ENCODE measurements at regions not wholly inside any gene's neighbourhood (a gene's known extent, or its start where the extent isn't known, plus 50 kb on each side); places are given as distances from the start of the nearest gene placed in this dataset.

DNA sequence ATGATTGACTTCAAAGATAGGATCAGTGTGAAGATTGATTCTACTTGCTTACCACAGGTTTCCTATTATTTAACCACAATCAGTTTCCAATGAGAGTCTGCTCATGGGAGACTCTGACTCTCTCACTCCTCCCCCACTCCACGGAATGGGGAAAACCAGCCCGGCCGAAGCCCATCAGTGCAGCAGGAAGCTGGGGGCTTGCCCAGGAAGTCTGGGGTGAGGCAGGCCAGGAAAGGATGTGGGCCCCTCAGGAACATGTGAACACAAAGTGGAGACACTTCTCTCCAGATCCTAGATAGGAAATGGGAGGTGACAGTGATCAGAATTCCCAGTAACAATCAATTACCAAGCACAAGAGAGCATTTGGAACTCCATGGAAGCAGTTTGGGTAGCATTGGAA, 144.2 kb downstream of the TTLL2 start:
- TF ChIP-seq, protein P1, sequence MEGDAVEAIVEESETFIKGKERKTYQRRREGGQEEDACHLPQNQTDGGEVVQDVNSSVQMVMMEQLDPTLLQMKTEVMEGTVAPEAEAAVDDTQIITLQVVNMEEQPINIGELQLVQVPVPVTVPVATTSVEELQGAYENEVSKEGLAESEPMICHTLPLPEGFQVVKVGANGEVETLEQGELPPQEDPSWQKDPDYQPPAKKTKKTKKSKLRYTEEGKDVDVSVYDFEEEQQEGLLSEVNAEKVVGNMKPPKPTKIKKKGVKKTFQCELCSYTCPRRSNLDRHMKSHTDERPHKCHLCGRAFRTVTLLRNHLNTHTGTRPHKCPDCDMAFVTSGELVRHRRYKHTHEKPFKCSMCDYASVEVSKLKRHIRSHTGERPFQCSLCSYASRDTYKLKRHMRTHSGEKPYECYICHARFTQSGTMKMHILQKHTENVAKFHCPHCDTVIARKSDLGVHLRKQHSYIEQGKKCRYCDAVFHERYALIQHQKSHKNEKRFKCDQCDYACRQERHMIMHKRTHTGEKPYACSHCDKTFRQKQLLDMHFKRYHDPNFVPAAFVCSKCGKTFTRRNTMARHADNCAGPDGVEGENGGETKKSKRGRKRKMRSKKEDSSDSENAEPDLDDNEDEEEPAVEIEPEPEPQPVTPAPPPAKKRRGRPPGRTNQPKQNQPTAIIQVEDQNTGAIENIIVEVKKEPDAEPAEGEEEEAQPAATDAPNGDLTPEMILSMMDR (conservative IDR thresholded peaks at IDR 0.05), result no peak
- no peak for DNase-seq (ENCODE audit: extremely low spot score, unreplicated experiment)
- no peaks in the 10 kb centered on the region for H3K36me3 Mint-ChIP-seq
- H3K27ac Mint-ChIP-seq, result no peak overlapping the region
- H3K4me1 Mint-ChIP-seq (ENCODE audit: unreplicated experiment), result peaks cover 17% of the 10 kb centered on the region
- no peak overlapping the region for H3K4me3 Mint-ChIP-seq
- H3K9me3 Mint-ChIP-seq, result no peaks in the 10 kb centered on the region
- H3K27me3 Mint-ChIP-seq, result peaks cover 2% of the 10 kb centered on the region

DNA sequence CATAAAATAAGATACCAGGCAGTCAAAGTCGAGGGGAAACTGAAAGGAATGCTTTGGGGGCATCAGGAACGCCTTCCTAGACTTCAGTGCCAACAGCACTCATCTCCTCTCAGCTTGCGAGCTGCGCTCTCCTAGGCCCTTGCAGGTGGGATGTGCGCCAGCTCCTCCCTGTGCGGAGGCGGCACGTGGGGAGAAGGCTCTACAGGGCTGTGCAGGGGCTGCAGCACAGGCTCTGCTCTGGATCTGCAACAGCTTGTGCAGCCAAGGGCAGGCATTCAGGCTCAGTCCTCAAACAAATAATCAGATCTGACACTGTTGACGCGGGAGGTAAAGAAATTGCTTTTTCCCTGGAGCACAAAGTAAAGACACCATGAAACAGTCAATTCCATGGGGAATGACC, 144.8 kb downstream of the TTLL2 start:
- Mint-ChIP-seq H3K27me3 (peaks cover 3% of the 10 kb centered on the region), H3K27ac (no peak overlapping the region), H3K4me3 (no peak overlapping the region), H3K36me3 (no peaks in the 10 kb centered on the region), H3K4me1 (ENCODE audit: unreplicated experiment) (peaks cover 17% of the 10 kb centered on the region), H3K9me3 (no peaks in the 10 kb centered on the region)
- DNase-seq (ENCODE audit: extremely low spot score, unreplicated experiment), result no peak
- TF ChIP-seq, protein P1 (conservative IDR thresholded peaks at IDR 0.05), result no peak

- no peaks in the 10 kb centered on the region for H3K36me3 Mint-ChIP-seq
- no peak overlapping the region for H3K27ac Mint-ChIP-seq
- DNase-seq (ENCODE audit: extremely low spot score, unreplicated experiment), result no peak
- peaks cover 3% of the 10 kb centered on the region for H3K27me3 Mint-ChIP-seq
- H3K4me3 Mint-ChIP-seq, result no peak overlapping the region
- TF ChIP-seq, protein P1 (conservative IDR thresholded peaks at IDR 0.05), result no peak
- H3K4me1 Mint-ChIP-seq (ENCODE audit: unreplicated experiment), result peaks cover 17% of the 10 kb centered on the region
- H3K9me3 Mint-ChIP-seq, result no peaks in the 10 kb centered on the region
These were observed 145.4 kb downstream of the TTLL2 start for GRCh38 chr6:167470101-167470835.

- no peaks in the 10 kb centered on the region for H3K9me3 Mint-ChIP-seq
- peaks cover 18% of the 10 kb centered on the region for H3K4me1 Mint-ChIP-seq (ENCODE audit: unreplicated experiment)
- H3K4me3 Mint-ChIP-seq, result no peak overlapping the region
- DNase-seq (ENCODE audit: extremely low spot score, unreplicated experiment), result no peak
- TF ChIP-seq, protein P1 (conservative IDR thresholded peaks at IDR 0.05), result no peak
- H3K36me3 Mint-ChIP-seq, result no peaks in the 10 kb centered on the region
- H3K27ac Mint-ChIP-seq, result no peak overlapping the region
- H3K27me3 Mint-ChIP-seq, result peaks cover 3% of the 10 kb centered on the region
These were observed 146.1 kb downstream of the TTLL2 start for GRCh38 chr6:167470836-167471547.

GRCh38 chr6:167471548-167471930, 146.7 kb downstream of the TTLL2 start:
- no peak overlapping the region for H3K27ac Mint-ChIP-seq
- no peak overlapping the region for H3K4me3 Mint-ChIP-seq
- no peak for DNase-seq (ENCODE audit: extremely low spot score, unreplicated experiment)
- no peaks in the 10 kb centered on the region for H3K9me3 Mint-ChIP-seq
- TF ChIP-seq, protein P1 (conservative IDR thresholded peaks at IDR 0.05), result no peak
- H3K36me3 Mint-ChIP-seq, result no peaks in the 10 kb centered on the region
- peaks cover 22% of the 10 kb centered on the region for H3K4me1 Mint-ChIP-seq (ENCODE audit: unreplicated experiment)
- peaks cover 3% of the 10 kb centered on the region for H3K27me3 Mint-ChIP-seq
